Endothelial cell of umbilical vein (primary cell): ENCODE measurements at regions not wholly inside any gene's neighbourhood (a gene's known extent, or its start where the extent isn't known, plus 50 kb on each side); places are given as distances from the start of the nearest gene placed in this dataset.

Experiments
- BruUV-seq: library from RNA; stranded (reverse); fragments of 400-500 nt; replicated peaks from 2 replicates; lab custom pipeline; 2021; lab: Mats Ljungman, UMichigan
- CTCF ChIA-PET: fragments of 300-600, 350-600 bp; sonication (Branson Sonifier 250); formaldehyde crosslinking; loops from one replicate; lab custom pipeline; 2021; ENCODE audit warnings: antibody characterized with exemption, inconsistent platforms; lab: Charles Lee
- POLR2A ChIA-PET: fragments of 300-600, 350-600 bp; sonication (Branson Sonifier 250); formaldehyde crosslinking; loops from one replicate; lab custom pipeline; 2021; ENCODE audit warnings: antibody characterized with exemption, inconsistent platforms; lab: Charles Lee
- DNase-seq: peaks from one replicate; pipeline ENCODE4 v3.0.0-alpha.2; 2011; ENCODE audit warnings: low read depth, low spot score
- FAIRE-seq: peaks from 2 replicates; lab custom pipeline; 2011; peaks lifted over from hg19 to GRCh38; lab: Jason Lieb, UNC
- H2AFZ ChIP-seq: 2 replicates; pipeline ENCODE4 v1.6.0; 2012; ENCODE audit warnings: low read depth, low read length, control low read depth, inconsistent platforms
- H3K27ac ChIP-seq: 2 replicates; pipeline ENCODE4 v1.5.1; 2011; ENCODE audit warnings: low read depth, mild to moderate bottlenecking, control low read depth, low read length, moderate library complexity; ENCODE audit not compliant: insufficient read depth
- H3K27me3 ChIP-seq, 2 experiments: 2 replicates each; pipeline versions ENCODE4 v1.6.0 to v1.6.1; 2011; ENCODE audit warnings: low read length in 2 of 2, mixed read lengths in 1 of 2; ENCODE audit not compliant: control insufficient read depth in 2 of 2, insufficient read depth in 2 of 2
- H3K36me3 ChIP-seq, 2 experiments: 2 replicates in 1 of 2; 3 replicates in 1 of 2; pipeline ENCODE4 v1.5.1; 2011; ENCODE audit warnings: low read length in 2 of 2, mild to moderate bottlenecking in 1 of 2, moderate library complexity in 1 of 2; ENCODE audit not compliant: control insufficient read depth in 2 of 2, insufficient read depth in 2 of 2; ENCODE audit errors: extremely low read depth in 1 of 2
- H3K4me1 ChIP-seq: 3 replicates; pipeline ENCODE4 v1.5.1; 2011; ENCODE audit warnings: mild to moderate bottlenecking, low read length; ENCODE audit not compliant: control insufficient read depth, insufficient read depth; ENCODE audit errors: extremely low read depth
- H3K4me2 ChIP-seq: 2 replicates; pipeline ENCODE4 v1.6.1; 2011; ENCODE audit warnings: low read length, control low read depth, mixed read lengths; ENCODE audit not compliant: insufficient read depth
- H3K4me3 ChIP-seq, 3 experiments: fragments of 200-600 bp in 1 of 3; sonication (generic), shearing (Covaris generic) in 1 of 3; replicated peaks in 1 of 3; 2 replicates each; pipeline ENCODE4 v1.5.1; 2011 to 2016; ENCODE audit warnings: control low read depth in 3 of 3, low read length in 3 of 3, mild to moderate bottlenecking in 2 of 3, inconsistent platforms in 1 of 3, low read depth in 1 of 3, moderate library complexity in 1 of 3; ENCODE audit not compliant: insufficient read depth in 1 of 3
- H3K79me2 ChIP-seq: 2 replicates; pipeline ENCODE4 v1.6.0; 2012; ENCODE audit warnings: low read length, inconsistent platforms; ENCODE audit not compliant: control insufficient read depth, insufficient read depth
- H3K9ac ChIP-seq: replicated peaks from 2 replicates; pipeline ENCODE3; 2011; ENCODE audit warnings: low read length, control low read depth; ENCODE audit not compliant: insufficient read depth; ENCODE audit errors: extremely low read depth
- H3K9me1 ChIP-seq: replicated peaks from 3 replicates; pipeline ENCODE4 v1.6.0; 2011; ENCODE audit warnings: mild to moderate bottlenecking, low read length; ENCODE audit not compliant: control insufficient read depth, insufficient read depth; ENCODE audit errors: extremely low read depth
- H3K9me3 ChIP-seq: replicated peaks from 2 replicates; pipeline ENCODE4 v1.5.1; 2012; ENCODE audit warnings: low read length, inconsistent platforms; ENCODE audit not compliant: control insufficient read depth, insufficient read depth
- H4K20me1 ChIP-seq: replicated peaks from 2 replicates; pipeline ENCODE3; 2011; ENCODE audit warnings: mild to moderate bottlenecking, low read length; ENCODE audit not compliant: control insufficient read depth, insufficient read depth; ENCODE audit errors: extremely low read depth
- CTCF ChIP-seq, 2 donors: IDR thresholded peaks; 1 replicate in 1 of 2; 2 replicates in 1 of 2; pipeline ENCODE4 v1.5.1; 2011; ENCODE audit warnings: low read length in 2 of 2, mild to moderate bottlenecking in 2 of 2, moderate library complexity in 2 of 2, control low read depth in 1 of 2, inconsistent platforms in 1 of 2, low read depth in 1 of 2; ENCODE audit not compliant: insufficient read depth in 1 of 2; ENCODE audit errors: extremely low read depth in 1 of 2
- EZH2 ChIP-seq: IDR thresholded peaks from 2 replicates; pipeline ENCODE4 v1.6.1; 2012; ENCODE audit warnings: borderline replicate concordance, low read depth, mild to moderate bottlenecking, moderate library complexity, low read length, inconsistent platforms; ENCODE audit not compliant: severe bottlenecking
- FOS ChIP-seq: IDR thresholded peaks from 2 replicates; pipeline ENCODE4 v1.6.1; 2011; ENCODE audit warnings: mild to moderate bottlenecking, low read length, moderate library complexity, borderline replicate concordance; ENCODE audit not compliant: insufficient read depth
- GATA2 ChIP-seq: IDR thresholded peaks from 2 replicates; pipeline ENCODE4 v1.7.0; 2011; ENCODE audit warnings: low read depth, mild to moderate bottlenecking, moderate library complexity, mixed read lengths, low read length; ENCODE audit not compliant: insufficient read length, insufficient read depth
- JUN ChIP-seq: IDR thresholded peaks from 2 replicates; pipeline ENCODE4 v1.6.1; 2011; ENCODE audit warnings: borderline replicate concordance, low read depth; ENCODE audit not compliant: insufficient read length, insufficient read depth
- MAX ChIP-seq: IDR thresholded peaks from 2 replicates; pipeline ENCODE4 v1.6.1; 2011; ENCODE audit not compliant: insufficient read depth, insufficient read length
- POLR2A ChIP-seq: IDR thresholded peaks from 2 replicates; pipeline ENCODE4 v1.6.1; 2012; ENCODE audit warnings: low read depth, mild to moderate bottlenecking, control low read depth, low read length
- POLR2AphosphoS5 ChIP-seq: IDR thresholded peaks from 2 replicates; pipeline ENCODE4 v1.6.1; 2012; ENCODE audit warnings: low read depth, mild to moderate bottlenecking, control low read depth, low read length, moderate library complexity; ENCODE audit not compliant: insufficient read depth
- dilution Hi-C: fragments of 300-500 bp; cut with MboI; formaldehyde crosslinking; loops from one replicate; pipeline ENCODE4 v1.15.0; 2019; ENCODE audit warnings: low sequenced_read_pairs; ENCODE audit not compliant: extremely low pct_ligation_motif_present
- intact Hi-C: fragments of 100-400 bp; cut with micrococcal nuclease; formaldehyde crosslinking; loops from one replicate; pipeline ENCODE4 v1.10.0; 2022

GRCh38 chrX:82029571-82030218, 827.8 kb downstream of the SH3BGRL start:
- H2AFZ ChIP-seq: no peak overlapping the region
- intact Hi-C loops (no loop called here), dilution Hi-C loops (no loop called here)
- no peaks in the 10 kb centered on the region for H4K20me1 ChIP-seq
- no peaks in the 10 kb centered on the region for H3K79me2 ChIP-seq
- H3K9me3 ChIP-seq: no peaks in the 10 kb centered on the region
- H3K4me3 ChIP-seq: no peak overlapping the region
- no peaks in the 10 kb centered on the region for H3K4me1 ChIP-seq
- no peaks in the 10 kb centered on the region for H3K36me3 ChIP-seq
- DNase-seq: no peak
- TF ChIP-seq POLR2A: no peak
- no peak for TF ChIP-seq EZH2
- TF ChIP-seq GATA2: no peak
- no peak for TF ChIP-seq MAX
- no peak for TF ChIP-seq JUN
- no peak for TF ChIP-seq CTCF (IDR thresholded peaks at IDR 0.05; ENCODE audit: extremely low read depth in 1 of 2, insufficient read depth in 1 of 2, low read depth in 1 of 2, low read length in 2 of 2)
- TF ChIP-seq FOS: no peak
- TF ChIP-seq POLR2AphosphoS5: no peak
- no peak for FAIRE-seq
- POLR2A ChIA-PET: no interaction called here
- no peak overlapping the region for H3K27ac ChIP-seq
- no peaks in the 10 kb centered on the region for H3K27me3 ChIP-seq
- H3K4me2 ChIP-seq: no peak overlapping the region
- no peaks in the 10 kb centered on the region for H3K9me1 ChIP-seq
- no peak overlapping the region for H3K9ac ChIP-seq
- CTCF ChIA-PET: no interaction called here
- no TSS peak for BruUV-seq
